H1 (cell line): ENCODE measurements at regions not wholly inside any gene's neighbourhood (a gene's known extent, or its start where the extent isn't known, plus 50 kb on each side); places are given as distances from the start of the nearest gene placed in this dataset.

Source experiments
- CTCF ChIA-PET: fragments of 300-600 bp; sonication (Branson Sonifier 250); formaldehyde crosslinking; loops from one replicate; lab custom pipeline; 2021; ENCODE audit not compliant: partially characterized antibody; lab: Charles Lee
- POLR2A ChIA-PET: fragments of 300-600 bp; sonication (Branson Sonifier 250); formaldehyde crosslinking; loops from one replicate; lab custom pipeline; 2021; ENCODE audit warnings: inconsistent platforms; ENCODE audit not compliant: partially characterized antibody; lab: Charles Lee
- DNase-seq, 2 experiments: peaks; one replicate each; pipeline versions ENCODE4 v3.0.0 to v3.0.0-alpha.2; 2010 to 2022; ENCODE audit warnings: low spot score in 2 of 2, low read depth in 1 of 2, mixed read lengths in 1 of 2
- FAIRE-seq: peaks from 2 replicates; lab custom pipeline; 2011; peaks lifted over from hg19 to GRCh38; lab: Jason Lieb, UNC
- H2AFZ ChIP-seq: 2 replicates; pipeline ENCODE4 v1.8.1; 2012; ENCODE audit warnings: low read length, inconsistent platforms
- H2AK5ac ChIP-seq: 2 replicates; pipeline ENCODE4 v1.6.1; 2013; ENCODE audit warnings: low read depth, low read length
- H2BK120ac ChIP-seq: replicated peaks from 2 replicates; pipeline ENCODE3; 2013; ENCODE audit warnings: low read depth, low read length, inconsistent platforms
- H2BK12ac ChIP-seq: 2 replicates; pipeline ENCODE4 v1.6.1; 2013; ENCODE audit warnings: low read depth, low read length
- H2BK15ac ChIP-seq: 2 replicates; pipeline ENCODE4 v1.6.1; 2013; ENCODE audit warnings: low read length
- H2BK20ac ChIP-seq: 2 replicates; pipeline ENCODE4 v1.6.1; 2013; ENCODE audit warnings: low read length
- H2BK5ac ChIP-seq: 2 replicates; pipeline ENCODE4 v1.6.1; 2013; ENCODE audit warnings: low read depth, low read length
- H3K14ac ChIP-seq: 2 replicates; pipeline ENCODE4 v1.6.1; 2013; ENCODE audit warnings: inconsistent platforms; ENCODE audit not compliant: insufficient read length
- H3K18ac ChIP-seq: 2 replicates; pipeline ENCODE4 v1.6.1; 2013; ENCODE audit warnings: low read length; ENCODE audit errors: extremely low read depth
- H3K23ac ChIP-seq: 2 replicates; pipeline ENCODE4 v1.6.1; 2013; ENCODE audit warnings: inconsistent platforms; ENCODE audit not compliant: insufficient read length
- H3K23me2 ChIP-seq: 2 replicates; pipeline ENCODE4 v1.6.1; 2013; ENCODE audit warnings: low read depth, low read length
- H3K27ac ChIP-seq: 2 replicates; pipeline ENCODE4 v1.6.1; 2011; ENCODE audit warnings: low read depth, low read length, inconsistent platforms
- H3K27me3 ChIP-seq, 4 experiments: replicated peaks in 1 of 4; 1 replicate in 1 of 4; 2 replicates in 3 of 4; pipeline versions ENCODE4 v1.6.1 to v1.8.1; 2011 to 2013; ENCODE audit warnings: low read length in 3 of 4, mild to moderate bottlenecking in 3 of 4, inconsistent platforms in 2 of 4, mixed read lengths in 2 of 4, moderate library complexity in 1 of 4; ENCODE audit not compliant: control insufficient read depth in 3 of 4, insufficient read depth in 3 of 4; ENCODE audit errors: extremely low read depth in 1 of 4
- H3K36me3 ChIP-seq, 4 experiments: 2 replicates each; pipeline versions ENCODE4 v1.6.1 to v1.8.1; 2011 to 2013; ENCODE audit warnings: mild to moderate bottlenecking in 4 of 4, low read length in 3 of 4, moderate library complexity in 2 of 4, control low read depth in 1 of 4, inconsistent platforms in 1 of 4; ENCODE audit not compliant: insufficient read depth in 4 of 4, control insufficient read depth in 2 of 4
- H3K4ac ChIP-seq: replicated peaks from 2 replicates; pipeline ENCODE3; 2013; ENCODE audit warnings: low read length, low read depth, mixed read lengths, inconsistent platforms; ENCODE audit not compliant: insufficient read length
- H3K4me1 ChIP-seq, 4 experiments: replicated peaks in 1 of 4; 1 replicate in 1 of 4; 2 replicates in 3 of 4; pipeline versions ENCODE4 v1.6.1 to v1.8.1; 2011 to 2013; ENCODE audit warnings: low read length in 3 of 4, inconsistent platforms in 2 of 4, mixed read lengths in 1 of 4; ENCODE audit not compliant: insufficient read depth in 4 of 4, control insufficient read depth in 3 of 4
- H3K4me2 ChIP-seq, 2 experiments: 2 replicates each; pipeline versions ENCODE4 v1.6.1 to v1.8.1; 2011 to 2013; ENCODE audit warnings: low read depth in 2 of 2, low read length in 2 of 2, control low read depth in 1 of 2, inconsistent platforms in 1 of 2, mild to moderate bottlenecking in 1 of 2; ENCODE audit not compliant: insufficient read depth in 1 of 2
- H3K4me3 ChIP-seq, 4 experiments: fragments of 200-600, 300-600 bp in 1 of 4; sonication (generic), shearing (Covaris generic), sonication (Bioruptor Twin) in 1 of 4; 2 replicates each; pipeline versions ENCODE4 v1.5.1 to v1.8.1; 2011 to 2016; ENCODE audit warnings: low read length in 4 of 4, low read depth in 3 of 4, control low read depth in 2 of 4, inconsistent platforms in 2 of 4, mild to moderate bottlenecking in 2 of 4, mixed read lengths in 1 of 4, moderate library complexity in 1 of 4; ENCODE audit not compliant: insufficient read depth in 2 of 4; ENCODE audit errors: extremely low read depth in 1 of 4
- H3K56ac ChIP-seq: replicated peaks from 2 replicates; pipeline ENCODE3; 2013; ENCODE audit warnings: low read depth, mild to moderate bottlenecking, mixed read lengths, low read length, inconsistent platforms; ENCODE audit not compliant: insufficient read length
- H3K79me1 ChIP-seq: 2 replicates; pipeline ENCODE4 v1.6.1; 2013; ENCODE audit warnings: low read depth, low read length, control low read depth
- H3K79me2 ChIP-seq, 2 experiments: 2 replicates each; pipeline versions ENCODE4 v1.6.1 to v1.8.1; 2012 to 2013; ENCODE audit warnings: low read length in 2 of 2, mild to moderate bottlenecking in 2 of 2, inconsistent platforms in 1 of 2; ENCODE audit not compliant: insufficient read depth in 2 of 2, control insufficient read depth in 1 of 2
- H3K9ac ChIP-seq, 4 experiments: replicated peaks in 1 of 4; 1 replicate in 1 of 4; 2 replicates in 3 of 4; pipeline versions ENCODE4 v1.6.1 to v1.8.1; 2011 to 2013; ENCODE audit warnings: low read depth in 3 of 4, low read length in 3 of 4, control low read depth in 2 of 4, mild to moderate bottlenecking in 2 of 4, moderate library complexity in 2 of 4, inconsistent platforms in 1 of 4; ENCODE audit errors: extremely low read depth in 1 of 4
- H3K9me3 ChIP-seq, 2 experiments: 2 replicates each; pipeline versions ENCODE4 v1.6.1 to v1.8.1; 2012 to 2013; ENCODE audit warnings: mild to moderate bottlenecking in 2 of 2, moderate library complexity in 2 of 2, control low read depth in 1 of 2, inconsistent platforms in 1 of 2, low read depth in 1 of 2, low read length in 1 of 2, mixed read lengths in 1 of 2; ENCODE audit not compliant: insufficient read depth in 2 of 2
- H4K20me1 ChIP-seq, 2 experiments: replicated peaks in 1 of 2; 2 replicates each; pipeline versions ENCODE3 to v1.8.1; 2011 to 2013; ENCODE audit warnings: inconsistent platforms in 2 of 2, low read length in 2 of 2, mild to moderate bottlenecking in 1 of 2; ENCODE audit not compliant: insufficient read depth in 2 of 2, control insufficient read depth in 1 of 2
- H4K5ac ChIP-seq: 2 replicates; pipeline ENCODE4 v1.6.1; 2013; ENCODE audit warnings: low read length, low read depth, mixed read lengths, inconsistent platforms; ENCODE audit not compliant: insufficient read length
- H4K8ac ChIP-seq: 2 replicates; pipeline ENCODE4 v1.8.0; 2013; ENCODE audit warnings: mild to moderate bottlenecking, moderate library complexity, low read length, inconsistent platforms; ENCODE audit not compliant: insufficient read depth; ENCODE audit errors: extremely low read depth
- H4K91ac ChIP-seq: replicated peaks from 2 replicates; pipeline ENCODE3; 2013; ENCODE audit warnings: low read length, mixed read lengths, inconsistent platforms; ENCODE audit not compliant: insufficient read length
- BCL11A ChIP-seq, 2 experiments: IDR thresholded peaks; one replicate each; pipeline ENCODE4 v1.6.1; 2011; ENCODE audit warnings: low read depth in 2 of 2, low read length in 2 of 2, mild to moderate bottlenecking in 2 of 2
- BRCA1 ChIP-seq: IDR thresholded peaks from 2 replicates; pipeline ENCODE4 v1.6.1; 2012; ENCODE audit warnings: low read depth, low read length, improper control_type of control experiment
- CBX8 ChIP-seq: fragments of 300-800, 300-1000 bp; sonication (generic); IDR thresholded peaks from 2 replicates; pipeline ENCODE4 v1.7.1; 2016; ENCODE audit warnings: low read depth, low read length, borderline replicate concordance
- GABPA ChIP-seq: IDR thresholded peaks from 2 replicates; pipeline ENCODE4 v1.6.1; 2011; ENCODE audit warnings: mild to moderate bottlenecking, low read length, moderate library complexity, borderline replicate concordance; ENCODE audit not compliant: insufficient read depth
- HDAC2 ChIP-seq, 2 experiments: fragments of 300-600 bp in 1 of 2; sonication (generic) in 1 of 2; IDR thresholded peaks; 2 replicates each; pipeline ENCODE4 v1.6.1; 2011 to 2012; ENCODE audit warnings: low read depth in 2 of 2, low read length in 2 of 2, mild to moderate bottlenecking in 2 of 2, moderate library complexity in 2 of 2, borderline replicate concordance in 1 of 2, inconsistent platforms in 1 of 2
- POLR2A ChIP-seq, 2 experiments: IDR thresholded peaks; 1 replicate in 1 of 2; 2 replicates in 1 of 2; pipeline ENCODE4 v1.6.1; 2011; ENCODE audit warnings: low read depth in 2 of 2, low read length in 2 of 2, mild to moderate bottlenecking in 2 of 2; ENCODE audit errors: control extremely low read depth in 1 of 2
- RBBP5 ChIP-seq: IDR thresholded peaks from 2 replicates; pipeline ENCODE4 v1.7.1; 2012; ENCODE audit warnings: low read depth, mild to moderate bottlenecking, inconsistent platforms, low read length, moderate library complexity, borderline replicate concordance
- RFX5 ChIP-seq: IDR thresholded peaks from 2 replicates; pipeline ENCODE4 v1.6.1; 2011; ENCODE audit warnings: low read depth, low read length, improper control_type of control experiment, borderline replicate concordance
- RNF2 ChIP-seq: fragments of 200-900, 300-1000 bp; sonication (generic); IDR thresholded peaks from 2 replicates; pipeline ENCODE4 v1.7.1; 2016; ENCODE audit warnings: borderline replicate concordance, low read depth, mild to moderate bottlenecking, antibody characterized with exemption, low read length; ENCODE audit not compliant: poor library complexity, severe bottlenecking; ENCODE audit errors: missing control alignments
- SP1 ChIP-seq: IDR thresholded peaks from 2 replicates; pipeline ENCODE4 v1.6.1; 2011; ENCODE audit warnings: low read depth, low read length
- YY1 ChIP-seq: IDR thresholded peaks from 2 replicates; pipeline ENCODE4 v1.6.1; 2011; ENCODE audit warnings: low read depth, mild to moderate bottlenecking, low read length
- WGBS, 2 experiments: shearing (Covaris generic) in 1 of 2; methylation state at CpG; one replicate each; pipeline versions ENCODE4 v1.1.6 to v1.1.7; 2013 to 2015; ENCODE audit warnings: low lambda C conversion rate in 2 of 2, mixed read lengths in 2 of 2, inconsistent platforms in 1 of 2, low coverage in 1 of 2, missing lambda C conversion rate in 1 of 2; ENCODE audit not compliant: insufficient replicate concordance in 2 of 2, insufficient coverage in 1 of 2, insufficient read length in 1 of 2; ENCODE audit errors: extremely low coverage in 1 of 2, missing lambda C conversion rate in 1 of 2; 5-methylcytosine and 5-hydroxymethylcytosine counted together
- TF ChIP-seq, protein P1 (sequence below), 3 experiments: IDR thresholded peaks; 1 replicate in 2 of 3; 2 replicates in 1 of 3; pipeline versions ENCODE4 v1.5.1 to v1.6.1; 2011; ENCODE audit warnings: low read length in 3 of 3, mild to moderate bottlenecking in 3 of 3, inconsistent platforms in 2 of 3, low read depth in 1 of 3, moderate library complexity in 1 of 3; ENCODE audit not compliant: insufficient read depth in 1 of 3; ENCODE audit errors: control extremely low read depth in 1 of 3

DNA sequence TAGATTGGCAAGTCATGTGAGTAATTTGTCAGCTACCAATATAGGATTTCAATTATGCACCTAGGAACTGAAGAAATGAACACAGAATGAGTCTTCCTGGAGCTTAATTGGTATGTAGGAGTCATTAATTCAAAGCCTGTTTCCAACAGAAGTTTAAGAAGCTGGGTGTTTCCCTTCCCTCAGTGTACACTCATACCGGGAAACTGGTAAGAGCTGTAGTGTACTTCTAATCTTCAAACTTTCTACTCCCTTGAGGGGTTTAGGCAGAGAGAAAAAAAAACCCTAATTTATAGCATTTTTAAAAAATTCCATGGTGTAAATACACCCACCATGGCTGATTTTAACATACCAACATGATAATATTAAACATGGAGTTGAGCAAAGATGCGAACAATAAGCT, 665.7 kb upstream of the SLITRK5 start:
- POLR2A ChIA-PET: no interaction called here
- no peak overlapping the region for H2BK120ac ChIP-seq
- TF ChIP-seq CBX8 (no peak), RFX5 (no peak), SP1 (no peak), YY1 (no peak), RBBP5 (no peak), HDAC2 (IDR thresholded peaks at IDR 0.05; ENCODE audit: borderline replicate concordance in 1 of 2, low read depth in 2 of 2, low read length in 2 of 2) (no peak), POLR2A (IDR thresholded peaks at IDR 0.05; ENCODE audit: control extremely low read depth in 1 of 2, low read depth in 2 of 2, low read length in 2 of 2) (no peak), BCL11A (IDR thresholded peaks at IDR 0.05; ENCODE audit: low read depth in 2 of 2, low read length in 2 of 2) (no peak), GABPA (no peak), RNF2 (no peak), BRCA1 (no peak)
- TF ChIP-seq, protein P1, sequence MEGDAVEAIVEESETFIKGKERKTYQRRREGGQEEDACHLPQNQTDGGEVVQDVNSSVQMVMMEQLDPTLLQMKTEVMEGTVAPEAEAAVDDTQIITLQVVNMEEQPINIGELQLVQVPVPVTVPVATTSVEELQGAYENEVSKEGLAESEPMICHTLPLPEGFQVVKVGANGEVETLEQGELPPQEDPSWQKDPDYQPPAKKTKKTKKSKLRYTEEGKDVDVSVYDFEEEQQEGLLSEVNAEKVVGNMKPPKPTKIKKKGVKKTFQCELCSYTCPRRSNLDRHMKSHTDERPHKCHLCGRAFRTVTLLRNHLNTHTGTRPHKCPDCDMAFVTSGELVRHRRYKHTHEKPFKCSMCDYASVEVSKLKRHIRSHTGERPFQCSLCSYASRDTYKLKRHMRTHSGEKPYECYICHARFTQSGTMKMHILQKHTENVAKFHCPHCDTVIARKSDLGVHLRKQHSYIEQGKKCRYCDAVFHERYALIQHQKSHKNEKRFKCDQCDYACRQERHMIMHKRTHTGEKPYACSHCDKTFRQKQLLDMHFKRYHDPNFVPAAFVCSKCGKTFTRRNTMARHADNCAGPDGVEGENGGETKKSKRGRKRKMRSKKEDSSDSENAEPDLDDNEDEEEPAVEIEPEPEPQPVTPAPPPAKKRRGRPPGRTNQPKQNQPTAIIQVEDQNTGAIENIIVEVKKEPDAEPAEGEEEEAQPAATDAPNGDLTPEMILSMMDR (IDR thresholded peaks at IDR 0.05; ENCODE audit: control extremely low read depth in 1 of 3, insufficient read depth in 1 of 3, low read depth in 1 of 3, low read length in 3 of 3): no peak

More for the DNA sequence above, 665.7 kb upstream of the SLITRK5 start:
- H2AK5ac ChIP-seq: no peak overlapping the region
- CTCF ChIA-PET: interaction anchor here (1.1 kb wide), 1 partner anchor 292 kb away, joined by 3 read pairs; no protein-coding TSS in a partner anchor
- H3K4me1 ChIP-seq: no peaks in the 10 kb centered on the region
- no peaks in the 10 kb centered on the region for H3K23me2 ChIP-seq
- no peaks in the 10 kb centered on the region for H3K79me1 ChIP-seq
- no peak overlapping the region for H3K23ac ChIP-seq
- H3K14ac ChIP-seq: no peak overlapping the region
- no peak overlapping the region for H3K56ac ChIP-seq
- no peak overlapping the region for H3K4me2 ChIP-seq
- no peak overlapping the region for H2BK15ac ChIP-seq
- H2BK5ac ChIP-seq: no peak overlapping the region
- no peak overlapping the region for H4K8ac ChIP-seq
- H3K36me3 ChIP-seq: no peaks in the 10 kb centered on the region
- no peak overlapping the region for H3K4me3 ChIP-seq
- DNase-seq (no peak), FAIRE-seq (no peak)
- H3K9ac ChIP-seq: no peak overlapping the region
- H3K18ac ChIP-seq: no peak overlapping the region
- H2BK20ac ChIP-seq: no peak overlapping the region
- no peaks in the 10 kb centered on the region for H3K79me2 ChIP-seq
- H3K4ac ChIP-seq: no peak overlapping the region
- no peak overlapping the region for H4K5ac ChIP-seq
- H4K20me1 ChIP-seq: no peaks in the 10 kb centered on the region
- 95% methylated on average over 2 of the region's 2 CpGs; no CpG with 5 or more reads in 1 of the 2 experiments for WGBS, 2 experiments
- peaks cover 0 to 5% of the 10 kb centered on the region in 2 experiments; a peak in 1 of 4 replicates for H3K9me3 ChIP-seq
- no peak overlapping the region for H4K91ac ChIP-seq
- H2AFZ ChIP-seq: no peak overlapping the region
- H2BK12ac ChIP-seq: no peak overlapping the region
- H3K27ac ChIP-seq: no peak overlapping the region
- H3K27me3 ChIP-seq: no peaks in the 10 kb centered on the region
